Ectodermal cell (in vitro differentiated cells): ENCODE measurements at regions not wholly inside any gene's neighbourhood (a gene's known extent, or its start where the extent isn't known, plus 50 kb on each side); places are given as distances from the start of the nearest gene placed in this dataset.

Experiments
- H3K27ac ChIP-seq: 2 replicates; pipeline ENCODE4 v1.7.0; 2013; ENCODE audit warnings: mild to moderate bottlenecking, low read depth, low read length; ENCODE audit not compliant: insufficient read depth, poor library complexity, severe bottlenecking
- H3K27me3 ChIP-seq: 2 replicates; pipeline ENCODE4 v1.7.0; 2013; ENCODE audit warnings: mild to moderate bottlenecking, low read length; ENCODE audit not compliant: insufficient read depth, control insufficient read depth, poor library complexity, severe bottlenecking
- H3K36me3 ChIP-seq: one replicate; pipeline ENCODE4 v1.7.0; 2013; ENCODE audit warnings: low read length; ENCODE audit not compliant: control insufficient read depth, insufficient read depth
- H3K4me1 ChIP-seq: one replicate; pipeline ENCODE4 v1.7.0; 2013; ENCODE audit warnings: low read length; ENCODE audit not compliant: control insufficient read depth, insufficient read depth
- H3K4me3 ChIP-seq: 2 replicates; pipeline ENCODE4 v1.7.0; 2013; ENCODE audit warnings: low read depth, low read length, control low read depth; ENCODE audit not compliant: insufficient read depth
- H3K9me3 ChIP-seq: 2 replicates; pipeline ENCODE4 v1.7.0; 2013; ENCODE audit warnings: mild to moderate bottlenecking, low read length, moderate library complexity; ENCODE audit not compliant: control insufficient read depth
- WGBS, 2 experiments: methylation state at CpG; one replicate each; pipeline ENCODE4 v1.1.7; 2013; ENCODE audit warnings: missing lambda C conversion rate in 2 of 2; 5-methylcytosine and 5-hydroxymethylcytosine counted together

- 95 to 100% methylated on average over 2 of the region's 2 CpGs for WGBS, 2 experiments
- no peaks in the 10 kb centered on the region for H3K9me3 ChIP-seq
- no peaks in the 10 kb centered on the region for H3K27me3 ChIP-seq
- H3K27ac ChIP-seq = no peak overlapping the region
- H3K4me3 ChIP-seq = no peak overlapping the region
- H3K36me3 ChIP-seq = no peaks in the 10 kb centered on the region
- H3K4me1 ChIP-seq = no peaks in the 10 kb centered on the region
Observed at GRCh38 chr4:167629272-167629671, 395.0 kb upstream of the SPOCK3 start.

- Histone ChIP-seq H3K36me3 (no peaks in the 10 kb centered on the region), H3K4me3 (no peak overlapping the region), H3K4me1 (no peaks in the 10 kb centered on the region), H3K9me3 (no peaks in the 10 kb centered on the region), H3K27me3 (no peaks in the 10 kb centered on the region), H3K27ac (no peak overlapping the region)
- WGBS, 2 experiments = 82 to 87% methylated on average over 2 of the region's 2 CpGs
Observed at GRCh38 chr4:167642250-167642649, 408.0 kb upstream of the SPOCK3 start.

GRCh38 chr4:167645358-167645757 lies 411.1 kb upstream of the SPOCK3 start:
- Histone ChIP-seq H3K9me3 (no peaks in the 10 kb centered on the region), H3K27me3 (no peaks in the 10 kb centered on the region), H3K36me3 (no peaks in the 10 kb centered on the region), H3K4me1 (no peaks in the 10 kb centered on the region), H3K27ac (no peak overlapping the region), H3K4me3 (no peak overlapping the region)

GRCh38 chr4:167652267-167652666 lies 418.0 kb upstream of the SPOCK3 start:
- WGBS, 2 experiments = 84 to 91% methylated on average over 4 of the region's 4 CpGs
- H3K27ac ChIP-seq = no peak overlapping the region

GRCh38 chr4:167688660-167689142 lies 403.6 kb upstream of the ANXA10 start:
- no peaks in the 10 kb centered on the region for H3K4me1 ChIP-seq
- no peaks in the 10 kb centered on the region for H3K9me3 ChIP-seq
- H3K27ac ChIP-seq = peak overlapping the region; percentile 36
- H3K4me3 ChIP-seq = no peak overlapping the region
- no peaks in the 10 kb centered on the region for H3K27me3 ChIP-seq
- 90 to 94% methylated on average over 8 to 9 of the region's 9 CpGs for WGBS, 2 experiments
- H3K36me3 ChIP-seq = no peaks in the 10 kb centered on the region

More at GRCh38 chr4:167652267-167652666, 418.0 kb upstream of the SPOCK3 start:
- Histone ChIP-seq H3K4me3 (no peak overlapping the region), H3K36me3 (no peaks in the 10 kb centered on the region), H3K4me1 (no peaks in the 10 kb centered on the region), H3K27me3 (no peaks in the 10 kb centered on the region), H3K9me3 (no peaks in the 10 kb centered on the region)

- Histone ChIP-seq H3K27ac (no peak overlapping the region), H3K4me3 (no peak overlapping the region), H3K36me3 (no peaks in the 10 kb centered on the region), H3K27me3 (no peaks in the 10 kb centered on the region), H3K9me3 (no peaks in the 10 kb centered on the region), H3K4me1 (no peaks in the 10 kb centered on the region)
Observed at GRCh38 chr4:167702391-167702790, 389.9 kb upstream of the ANXA10 start.

GRCh38 chr4:167711517-167711916 lies 380.8 kb upstream of the ANXA10 start:
- no peaks in the 10 kb centered on the region for H3K4me1 ChIP-seq
- H3K27ac ChIP-seq = no peak overlapping the region
- H3K9me3 ChIP-seq = no peaks in the 10 kb centered on the region
- 92 to 95% methylated on average over 5 of the region's 5 CpGs for WGBS, 2 experiments
- H3K4me3 ChIP-seq = no peak overlapping the region
- no peaks in the 10 kb centered on the region for H3K27me3 ChIP-seq
- H3K36me3 ChIP-seq = no peaks in the 10 kb centered on the region

- Histone ChIP-seq H3K36me3 (no peaks in the 10 kb centered on the region), H3K27ac (no peak overlapping the region), H3K27me3 (no peaks in the 10 kb centered on the region), H3K4me1 (no peaks in the 10 kb centered on the region), H3K9me3 (no peaks in the 10 kb centered on the region), H3K4me3 (no peak overlapping the region)
- 90 to 96% methylated on average over 1 of the region's 1 CpG for WGBS, 2 experiments
Observed at GRCh38 chr4:167713756-167714155, 378.6 kb upstream of the ANXA10 start.

GRCh38 chr4:167715176-167715575 lies 377.2 kb upstream of the ANXA10 start:
- Histone ChIP-seq H3K27me3 (no peaks in the 10 kb centered on the region), H3K36me3 (no peaks in the 10 kb centered on the region), H3K4me1 (no peaks in the 10 kb centered on the region), H3K4me3 (no peak overlapping the region), H3K9me3 (no peaks in the 10 kb centered on the region), H3K27ac (no peak overlapping the region)
- 84 to 93% methylated on average over 1 of the region's 1 CpG for WGBS, 2 experiments

GRCh38 chr4:167717495-167717894 lies 374.8 kb upstream of the ANXA10 start:
- no peaks in the 10 kb centered on the region for H3K27me3 ChIP-seq
- no peak overlapping the region for H3K4me3 ChIP-seq
- no peaks in the 10 kb centered on the region for H3K9me3 ChIP-seq
- 83 to 100% methylated on average over 2 of the region's 2 CpGs for WGBS, 2 experiments
- no peak overlapping the region for H3K27ac ChIP-seq
- H3K36me3 ChIP-seq = no peaks in the 10 kb centered on the region
- H3K4me1 ChIP-seq = no peaks in the 10 kb centered on the region
